GM19239 (cell line): ENCODE measurements at regions not wholly inside any gene's neighbourhood (a gene's known extent, or its start where the extent isn't known, plus 50 kb on each side); places are given as distances from the start of the nearest gene placed in this dataset.

ENCODE experiments used
- DNase-seq: peaks from one replicate; pipeline ENCODE4 v3.0.0; 2011; ENCODE audit warnings: low spot score; ENCODE audit not compliant: insufficient read length
- FAIRE-seq: peaks from 2 replicates; lab custom pipeline; 2011; peaks lifted over from hg19 to GRCh38; lab: Jason Lieb, UNC

GRCh38 chr2:6309415-6310255 is 556.1 kb downstream of the CMPK2 start:
- peak; percentile 71 for FAIRE-seq
- peak; percentile 9 for DNase-seq

GRCh38 chr2:6310256-6311215 is 555.2 kb downstream of the CMPK2 start:
- DNase-seq: no peak
- no peak for FAIRE-seq

GRCh38 chr2:6312367-6312766 is 553.3 kb downstream of the CMPK2 start:
- DNase-seq (no peak), FAIRE-seq (no peak)

GRCh38 chr2:6314218-6314960 is 551.3 kb downstream of the CMPK2 start:
- DNase-seq: no peak
- peak; percentile 14 for FAIRE-seq

GRCh38 chr2:6325616-6326015 is 540.1 kb downstream of the CMPK2 start:
- FAIRE-seq (no peak), DNase-seq (no peak)

- DNase-seq (no peak), FAIRE-seq (no peak)
Measured at GRCh38 chr2:6326958-6327357, 538.7 kb downstream of the CMPK2 start.

GRCh38 chr2:6336752-6337471 is 528.8 kb downstream of the CMPK2 start:
- no peak for FAIRE-seq
- no peak for DNase-seq

- FAIRE-seq (no peak), DNase-seq (no peak)
Measured at GRCh38 chr2:6337472-6337820, 528.3 kb downstream of the CMPK2 start.

- peak; percentile 75 for FAIRE-seq
Measured at GRCh38 chr2:6341588-6342129, 524.0 kb downstream of the CMPK2 start.

GRCh38 chr2:6342273-6342920 is 523.3 kb downstream of the CMPK2 start:
- FAIRE-seq (peak; percentile 90), DNase-seq (no peak)

More at GRCh38 chr2:6341588-6342129, 524.0 kb downstream of the CMPK2 start:
- DNase-seq: no peak

- FAIRE-seq: no peak
- no peak for DNase-seq
Measured at GRCh38 chr2:6343076-6343475, 522.6 kb downstream of the CMPK2 start.

GRCh38 chr2:6352247-6352646 is 513.5 kb downstream of the CMPK2 start:
- DNase-seq (peak; percentile 13), FAIRE-seq (peak; percentile 98)

- FAIRE-seq (no peak), DNase-seq (no peak)
Measured at GRCh38 chr2:6352906-6353515, 512.7 kb downstream of the CMPK2 start.

- FAIRE-seq: peak; percentile 88
- DNase-seq: peak; percentile 8
Measured at GRCh38 chr2:6353669-6354068, 512.0 kb downstream of the CMPK2 start.

- DNase-seq (no peak), FAIRE-seq (no peak)
Measured at GRCh38 chr2:6354546-6354945, 511.2 kb downstream of the CMPK2 start.

GRCh38 chr2:6355886-6356761 is 509.6 kb downstream of the CMPK2 start:
- FAIRE-seq (peak; percentile 4), DNase-seq (no peak)

- FAIRE-seq (no peak), DNase-seq (no peak)
Measured at GRCh38 chr2:6358546-6358945, 507.2 kb downstream of the CMPK2 start.

- no peak for FAIRE-seq
- no peak for DNase-seq
Measured at GRCh38 chr2:6358985-6359384, 506.7 kb downstream of the CMPK2 start.
